ENCODE measurements at regions not wholly inside any gene's neighbourhood (a gene's known extent, or its start where the extent isn't known, plus 50 kb on each side); places are given as distances from the start of the nearest gene placed in this dataset.

- TF ChIP-seq YY1 (IDR thresholded peaks at IDR 0.05; ENCODE audit: insufficient read depth, insufficient read length) (no peak), ZNF274 (IDR thresholded peaks at IDR 0.05; ENCODE audit: low read depth, low read length) (no peak)
Measured at GRCh38 chr3:95335517-95335916, 1272.7 kb downstream of the NSUN3 start.
